ENCODE measurements at regions not wholly inside any gene's neighbourhood (a gene's known extent, or its start where the extent isn't known, plus 50 kb on each side); places are given as distances from the start of the nearest gene placed in this dataset.
"Not testable (repeated sequence)": the region's sequence is repeated elsewhere in the genome, so short reads cannot be mapped to it uniquely, and the experiment has no call there.

DNA sequence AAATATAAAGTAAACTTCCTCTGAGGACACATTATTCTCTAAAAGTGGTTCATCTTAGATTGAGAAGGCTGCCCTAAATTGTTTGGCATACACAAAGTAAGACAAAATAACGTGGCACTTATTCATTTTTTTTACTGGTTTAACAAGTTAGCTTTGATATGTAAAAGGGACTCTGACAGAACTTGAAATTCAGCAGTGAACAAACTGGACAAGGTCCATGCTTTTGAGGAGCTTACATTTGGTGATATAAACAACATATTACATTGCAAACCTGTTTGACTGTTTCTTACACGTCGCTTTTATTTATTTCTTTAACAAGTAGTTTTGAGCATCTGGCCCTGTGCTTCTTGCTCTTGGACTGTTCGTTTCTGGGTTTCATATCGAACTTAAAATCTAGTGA, 253.1 kb upstream of the POM121L12 start:
- no peak for FAIRE-seq

DNA sequence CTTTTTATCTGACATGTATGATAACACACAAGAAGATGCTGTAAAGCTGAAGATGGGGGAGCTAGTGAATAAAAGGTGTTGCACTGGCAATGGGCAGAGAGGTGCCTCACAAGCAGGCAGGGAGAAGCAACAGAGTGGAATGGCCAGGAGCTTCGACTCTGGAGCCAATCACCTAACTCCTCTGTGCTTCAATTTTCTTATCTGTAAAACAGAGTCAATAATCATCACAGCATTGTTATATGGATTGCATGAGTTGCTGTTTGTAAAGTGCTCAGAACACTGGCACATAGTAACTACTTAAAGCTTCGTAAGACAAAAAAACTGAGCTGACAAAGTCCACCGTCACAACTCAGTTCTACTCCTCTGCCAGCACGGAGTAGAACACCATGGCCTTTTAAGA, 254.2 kb upstream of the POM121L12 start:
- DNase-seq (ENCODE audit: insufficient read length, low spot score) = no peak
- no peak for FAIRE-seq

More for the DNA sequence above, 253.1 kb upstream of the POM121L12 start:
- no peak for DNase-seq (ENCODE audit: insufficient read length, low spot score)

DNA sequence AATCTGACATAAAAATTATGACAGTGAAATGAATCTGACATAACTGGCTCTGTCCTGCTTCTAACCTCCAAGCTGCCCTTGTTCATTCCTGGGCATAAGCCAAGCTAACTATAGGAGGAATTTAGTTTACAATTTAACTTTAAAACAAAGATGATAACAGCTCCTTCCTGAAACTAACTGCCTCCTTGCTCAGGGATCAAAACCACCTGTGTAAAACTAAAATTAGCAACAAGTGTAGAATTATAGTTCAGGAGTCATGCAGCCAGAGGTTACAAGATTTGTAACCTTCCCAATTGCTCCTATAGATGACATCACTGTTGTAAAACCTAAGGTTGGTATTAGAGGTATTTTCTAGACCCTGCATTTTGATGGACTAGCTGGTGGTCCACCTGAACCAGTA, 256.4 kb upstream of the POM121L12 start:
- DNase-seq (ENCODE audit: insufficient read length, low spot score) = no peak
- FAIRE-seq = no peak

DNA sequence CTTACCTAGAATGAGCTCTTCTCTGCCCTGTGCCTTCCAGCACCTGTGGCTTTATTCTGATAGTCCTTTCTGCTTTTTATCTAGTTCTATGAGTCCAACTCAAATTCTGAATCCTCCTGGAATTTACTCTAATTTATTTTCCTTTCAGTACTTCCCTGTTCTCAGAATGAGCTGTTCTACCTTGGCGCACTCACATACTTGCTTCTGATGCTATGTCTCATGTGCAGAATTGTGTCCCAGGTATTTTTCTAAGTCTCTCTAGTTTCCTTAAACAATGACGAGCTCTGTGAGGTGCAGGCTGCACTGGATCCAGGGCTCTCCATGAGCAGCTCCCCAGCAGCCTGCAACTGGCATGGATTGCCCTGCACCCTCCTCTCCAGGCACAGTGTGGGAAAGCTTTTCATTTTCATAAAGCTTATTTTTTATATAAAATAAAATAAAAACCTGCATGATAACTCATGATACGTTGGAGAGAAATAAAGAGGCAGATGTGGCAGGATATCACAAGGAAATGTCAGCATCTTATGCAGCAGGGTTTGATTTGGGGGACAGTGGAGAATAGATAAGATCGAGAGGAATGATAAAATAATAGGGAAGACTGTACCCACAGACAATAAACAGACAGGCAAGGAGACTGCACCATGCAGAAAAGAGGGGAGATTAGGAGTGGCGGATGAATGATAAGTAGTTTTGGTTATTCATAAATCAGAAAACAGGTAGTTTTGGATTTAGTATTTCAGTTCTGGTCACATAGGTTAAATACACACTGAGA, 258.2 kb upstream of the POM121L12 start:
- no peak for DNase-seq (ENCODE audit: insufficient read length, low spot score)

DNA sequence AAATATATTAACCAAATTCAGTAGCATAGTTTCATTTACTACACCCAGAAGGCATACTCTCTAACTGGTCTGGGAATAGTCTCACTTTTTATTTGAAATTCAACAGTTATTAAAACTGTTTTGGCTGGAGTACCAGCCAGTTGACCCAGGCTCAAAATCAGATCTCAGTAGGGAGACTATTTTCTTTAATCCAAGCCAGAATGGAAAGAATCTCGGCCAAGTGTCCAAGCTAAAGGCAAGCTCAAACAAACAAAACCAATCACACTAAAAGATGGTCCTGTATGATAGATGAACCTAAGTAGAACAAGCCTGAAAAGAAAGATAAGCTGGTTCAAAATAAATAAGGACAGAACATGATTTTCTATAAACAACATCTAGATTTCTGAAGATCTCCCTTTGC, 259.6 kb upstream of the POM121L12 start:
- DNase-seq (ENCODE audit: insufficient read length, low spot score) (no peak), FAIRE-seq (no peak)

More for the DNA sequence above, 258.2 kb upstream of the POM121L12 start:
- no peak for FAIRE-seq

DNA sequence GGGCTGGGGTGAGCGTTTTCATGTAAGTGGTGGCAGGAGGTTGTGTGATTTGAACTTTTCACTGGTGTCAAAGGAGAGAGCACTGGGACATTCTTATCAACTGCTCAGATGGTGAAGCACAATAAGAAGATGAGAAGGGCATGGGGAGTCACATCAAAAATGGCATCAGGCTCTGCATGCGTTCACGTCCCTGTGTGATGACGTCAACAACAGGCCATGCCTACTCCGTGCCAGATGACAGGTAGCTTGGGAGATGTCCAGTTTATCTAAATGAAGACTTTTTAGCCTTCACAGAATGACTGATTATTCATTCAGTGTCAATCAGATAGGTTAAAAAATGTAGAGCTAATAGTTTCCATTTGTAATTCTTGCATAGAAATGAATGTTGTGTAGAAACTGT, 264.3 kb upstream of the POM121L12 start:
- FAIRE-seq (no peak), DNase-seq (ENCODE audit: insufficient read length, low spot score) (no peak)

DNA sequence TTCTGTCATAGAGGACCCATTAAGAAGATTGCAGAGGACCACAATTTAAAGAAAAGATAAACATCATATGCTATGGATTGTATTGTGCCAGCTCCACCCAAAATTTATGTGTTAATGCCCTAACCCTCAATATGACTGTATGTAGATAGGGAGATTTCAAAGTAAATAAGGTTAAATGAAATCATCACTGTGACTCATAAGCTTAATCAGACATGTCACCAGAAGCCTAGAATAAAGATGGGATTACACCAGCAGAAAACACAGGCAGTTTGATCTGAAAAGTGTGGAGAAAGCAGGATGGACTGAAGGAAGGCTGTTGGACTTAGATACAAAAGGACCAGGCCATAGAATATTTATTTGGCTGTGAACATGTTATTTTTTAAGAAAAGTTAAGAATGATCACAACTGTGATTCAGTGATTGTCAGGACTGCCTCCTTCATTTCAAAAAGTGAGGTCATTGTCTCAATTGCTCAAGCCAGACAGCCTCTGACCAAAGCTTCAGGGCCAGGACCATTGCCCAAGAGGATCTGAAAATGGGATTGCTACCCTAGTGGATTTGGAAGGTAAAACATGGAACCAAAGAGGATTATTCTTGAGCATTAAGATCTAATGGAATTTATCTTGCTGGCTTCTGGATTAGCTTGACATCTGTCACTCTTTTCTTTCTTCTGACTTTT, 270.8 kb upstream of the POM121L12 start:
- no peak for FAIRE-seq
- DNase-seq (ENCODE audit: insufficient read length, low spot score) = no peak

DNA sequence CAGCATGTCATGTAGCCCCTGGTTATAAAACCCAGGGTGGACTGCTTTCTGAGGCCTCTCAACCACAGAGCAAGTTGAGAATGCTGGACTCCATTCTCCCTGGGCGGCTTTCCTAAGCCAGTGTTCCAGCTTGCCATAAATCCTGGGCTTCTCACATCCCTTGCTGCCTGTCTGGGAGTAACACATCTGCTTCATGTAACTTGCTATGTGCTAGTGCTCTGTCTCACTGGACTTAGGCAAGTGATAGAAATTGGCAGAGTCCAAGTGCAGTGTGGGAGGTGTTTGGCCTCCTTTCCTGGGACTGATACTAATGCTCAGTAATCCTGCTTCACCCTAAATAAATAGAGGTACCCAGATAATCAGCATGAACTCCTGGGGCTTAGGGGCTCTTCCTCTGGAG, 277.1 kb upstream of the POM121L12 start:
- no peak for DNase-seq (ENCODE audit: insufficient read length, low spot score)
- no peak for FAIRE-seq

DNA sequence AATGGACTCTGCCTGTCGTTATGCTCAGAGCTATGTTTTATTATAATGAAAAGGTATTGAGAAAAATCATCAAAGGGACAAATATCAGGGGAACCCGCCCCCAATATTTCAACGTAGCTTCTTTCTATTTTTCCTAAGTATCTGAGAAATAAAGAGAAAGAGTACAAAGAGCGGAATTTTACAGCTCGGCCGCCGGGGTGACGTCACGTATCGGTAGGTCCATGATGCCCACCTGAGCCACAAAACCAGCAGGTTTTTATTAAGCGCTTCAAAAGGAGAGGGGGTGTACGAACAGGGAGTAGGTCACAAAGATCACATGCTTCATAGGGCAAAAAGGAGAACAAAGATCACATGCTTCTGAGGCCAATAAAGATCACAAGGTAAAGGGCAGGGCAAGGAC, 281.6 kb upstream of the POM121L12 start:
- no peak for FAIRE-seq
- DNase-seq (ENCODE audit: insufficient read length, low spot score) = no peak

DNA sequence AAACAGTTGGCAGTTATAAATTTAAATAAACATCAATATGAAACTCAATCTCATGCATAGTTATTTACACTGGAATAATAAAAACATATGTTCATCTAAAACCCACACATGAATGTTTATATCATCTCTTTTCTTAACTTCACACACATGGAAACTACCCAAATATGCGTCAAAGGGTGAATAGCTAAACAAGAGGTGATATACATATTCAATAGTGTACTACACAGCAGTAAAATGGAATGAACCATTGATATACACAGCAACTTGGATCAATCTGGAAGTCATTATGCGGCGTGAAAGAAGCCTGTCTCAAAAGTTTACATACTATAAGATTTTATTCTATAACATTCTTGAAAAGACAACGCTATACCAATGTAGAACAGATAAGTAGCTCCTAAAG, 282.5 kb upstream of the POM121L12 start:
- DNase-seq (ENCODE audit: insufficient read length, low spot score) = no peak
- no peak for FAIRE-seq

DNA sequence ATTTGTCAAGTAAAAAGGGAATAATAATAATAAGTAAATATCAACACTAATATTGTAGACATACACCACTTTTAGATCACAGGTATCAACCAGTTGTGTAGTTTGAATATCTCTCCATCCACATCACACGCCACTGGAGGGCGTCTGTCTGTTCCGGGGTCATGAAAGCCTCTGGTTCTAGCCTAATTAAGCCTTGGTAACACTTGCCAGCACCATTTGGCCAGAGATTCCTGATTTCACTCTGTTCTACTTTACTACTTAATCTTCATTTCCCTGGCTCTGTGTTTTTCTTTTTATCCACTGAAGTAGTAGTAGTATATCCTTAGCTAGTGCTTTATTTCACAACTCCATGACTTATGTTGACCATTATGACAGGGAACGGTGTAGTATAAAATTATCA, 285.6 kb upstream of the POM121L12 start:
- DNase-seq (ENCODE audit: insufficient read length, low spot score) = no peak
- no peak for FAIRE-seq

DNA sequence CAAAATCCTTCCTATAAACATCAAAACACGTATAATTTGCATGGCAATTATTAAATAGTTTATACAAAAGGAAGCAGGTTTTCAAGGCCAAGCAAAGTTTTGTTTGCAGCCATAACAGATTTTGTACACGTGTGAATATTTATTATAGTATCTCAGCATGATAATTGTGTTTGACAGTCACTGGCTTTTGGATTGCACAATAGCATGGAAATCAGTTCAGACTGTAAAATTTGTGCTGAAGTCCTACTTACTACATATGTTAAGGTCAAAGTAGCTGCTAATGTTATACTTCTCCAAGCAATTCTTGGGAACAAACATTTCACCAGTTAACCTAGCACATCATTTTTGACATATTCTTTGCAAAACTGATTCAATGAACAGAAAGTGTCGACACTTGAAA, 287.6 kb upstream of the POM121L12 start:
- no peak for FAIRE-seq

DNA sequence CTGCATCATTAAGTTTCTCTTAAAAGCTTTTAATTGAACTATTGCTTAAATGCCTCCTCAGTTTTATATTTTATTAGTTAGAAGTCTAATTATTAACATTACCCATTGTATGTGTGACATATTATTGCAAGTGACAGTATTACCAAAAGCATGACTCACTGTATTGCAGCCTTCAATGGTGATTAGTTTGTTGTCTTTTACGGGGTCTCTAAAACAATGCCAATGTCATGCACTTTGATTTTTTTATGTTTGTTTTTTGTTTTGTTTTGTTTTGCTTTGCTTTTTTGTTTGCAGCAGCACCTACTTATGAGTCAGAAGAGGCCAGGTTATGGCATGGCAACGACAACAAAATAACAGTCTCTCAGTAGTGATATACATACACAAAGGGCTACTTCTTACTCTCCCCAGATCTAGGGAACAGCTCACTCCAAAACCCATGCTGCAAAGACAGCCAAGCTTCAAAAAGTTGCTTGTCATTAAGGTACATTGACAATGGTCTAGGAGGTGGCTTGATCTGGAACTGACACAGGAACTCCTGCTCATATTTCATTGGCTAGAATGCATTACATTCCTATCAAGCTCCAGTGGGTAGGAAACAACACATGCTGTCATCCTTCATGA, 293.7 kb upstream of the POM121L12 start:
- FAIRE-seq = no peak
- DNase-seq (ENCODE audit: insufficient read length, low spot score) = no peak

More for the DNA sequence above, 287.6 kb upstream of the POM121L12 start:
- no peak for DNase-seq (ENCODE audit: insufficient read length, low spot score)

DNA sequence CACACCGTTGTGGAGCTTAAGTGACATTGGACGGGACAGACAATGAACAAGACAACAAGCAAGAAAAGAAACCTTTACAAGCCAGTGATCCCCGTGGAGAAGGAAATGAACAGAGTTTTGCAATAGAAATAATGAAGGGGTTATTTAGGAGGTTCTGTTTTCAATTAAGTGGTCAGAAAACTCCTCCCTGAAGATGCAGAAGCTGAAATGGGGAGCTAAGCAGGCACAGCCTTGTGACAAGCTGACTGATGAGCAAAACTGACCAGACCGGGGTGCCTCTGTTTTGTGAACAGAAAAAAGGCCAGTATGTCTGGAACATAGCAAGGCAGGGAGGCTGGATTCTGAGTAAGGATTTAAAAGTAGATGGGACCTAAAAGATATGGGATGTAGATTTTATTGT, 299.8 kb upstream of the POM121L12 start:
- no peak for DNase-seq (ENCODE audit: insufficient read length, low spot score)
- no peak for FAIRE-seq

DNA sequence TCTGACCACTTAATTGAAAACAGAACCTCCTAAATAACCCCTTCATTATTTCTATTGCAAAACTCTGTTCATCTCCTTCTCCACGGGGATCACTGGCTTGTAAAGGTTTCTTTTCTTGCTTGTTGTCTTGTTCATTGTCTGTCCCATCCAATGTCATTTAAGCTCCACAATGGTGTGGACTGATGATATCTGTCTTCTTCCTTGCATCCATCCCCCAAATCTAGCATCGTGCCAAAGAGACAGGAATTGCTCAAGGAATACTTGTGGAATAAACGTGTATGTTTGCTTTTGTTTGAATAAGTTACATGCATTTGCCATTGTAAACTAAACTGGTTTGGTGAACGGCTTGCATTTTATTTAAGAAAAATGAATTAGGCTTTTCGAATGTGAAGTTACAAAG, 306.8 kb upstream of the POM121L12 start:
- not testable (repeated sequence) for FAIRE-seq; DNase-seq (ENCODE audit: insufficient read length, low spot score)

DNA sequence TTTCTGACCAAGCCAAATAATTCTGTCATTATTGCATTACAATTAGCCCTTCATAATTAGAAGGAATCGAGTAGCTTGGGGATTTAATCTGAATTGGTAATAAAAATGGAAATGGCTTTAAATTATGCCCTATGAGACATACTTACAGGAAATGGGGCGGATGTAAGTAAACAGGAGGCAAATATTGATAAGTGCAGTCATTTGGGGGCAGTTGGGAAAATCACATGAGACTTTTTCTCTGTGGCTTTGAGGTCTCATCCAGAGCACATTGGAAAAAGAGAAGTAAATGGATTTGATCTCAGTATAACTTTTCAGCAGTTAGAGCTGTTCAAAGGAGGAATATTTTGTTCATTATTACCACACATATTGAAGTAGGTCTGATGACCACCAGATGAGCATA, 307.8 kb upstream of the POM121L12 start:
- DNase-seq (ENCODE audit: insufficient read length, low spot score) = no peak
- no peak for FAIRE-seq

DNA sequence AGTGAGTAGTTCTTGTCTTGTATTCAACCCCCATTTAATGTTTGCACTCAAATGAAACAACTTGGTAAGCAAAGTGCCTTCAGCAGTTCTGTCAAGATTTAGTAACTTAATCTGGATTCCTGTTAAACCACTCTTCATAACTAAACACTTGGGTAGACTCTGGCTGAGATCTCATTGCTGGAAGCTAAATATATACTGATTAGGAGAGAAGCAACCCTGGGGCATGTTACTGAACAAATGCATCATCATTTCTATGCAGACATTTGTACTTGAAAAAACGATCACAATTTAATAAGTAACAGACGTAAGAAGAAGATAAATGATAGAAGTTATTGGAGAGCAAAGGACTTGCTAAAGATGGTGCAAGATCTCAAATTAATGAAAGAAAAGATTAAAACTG, 308.4 kb upstream of the POM121L12 start:
- DNase-seq (ENCODE audit: insufficient read length, low spot score) (no peak), FAIRE-seq (no peak)

DNA sequence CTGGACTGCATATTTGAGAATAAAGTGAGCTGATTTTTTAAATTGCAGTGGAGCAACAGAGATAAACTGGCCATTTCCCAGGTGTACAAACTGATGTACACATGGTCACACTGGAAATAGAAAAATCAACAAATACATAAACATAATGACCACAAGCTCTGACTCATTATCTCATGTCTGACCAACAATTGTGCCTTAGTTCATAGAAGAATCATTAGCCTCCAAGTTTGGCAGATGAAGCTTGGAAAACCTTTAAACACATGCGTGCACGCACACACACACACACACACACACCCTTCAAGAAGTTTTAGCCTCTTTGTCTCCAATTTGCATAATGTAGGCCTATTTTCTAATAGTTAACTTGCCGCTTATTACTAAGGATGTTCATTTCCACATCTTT, 308.9 kb upstream of the POM121L12 start:
- FAIRE-seq (no peak), DNase-seq (ENCODE audit: insufficient read length, low spot score) (no peak)

DNA sequence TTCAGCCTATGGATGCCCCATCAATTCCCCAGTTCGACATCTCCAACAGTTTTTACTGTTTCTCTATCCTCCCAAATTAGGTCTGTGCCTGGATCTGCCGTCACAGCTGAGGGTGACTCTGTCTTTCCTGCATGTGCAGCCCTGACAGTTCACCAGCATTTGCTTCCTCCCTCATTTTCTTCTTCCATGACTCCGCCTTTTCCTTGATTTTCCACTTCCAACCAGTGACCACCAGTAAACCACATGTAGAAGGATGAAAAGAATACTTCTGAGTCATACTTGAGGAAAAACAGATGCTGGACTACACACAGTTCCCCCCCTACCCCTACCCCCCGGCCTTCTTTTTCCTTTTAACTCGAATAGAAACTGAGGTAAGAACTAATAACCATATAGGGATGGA, 311.8 kb upstream of the POM121L12 start:
- no peak for FAIRE-seq
- DNase-seq (ENCODE audit: insufficient read length, low spot score) = no peak

DNA sequence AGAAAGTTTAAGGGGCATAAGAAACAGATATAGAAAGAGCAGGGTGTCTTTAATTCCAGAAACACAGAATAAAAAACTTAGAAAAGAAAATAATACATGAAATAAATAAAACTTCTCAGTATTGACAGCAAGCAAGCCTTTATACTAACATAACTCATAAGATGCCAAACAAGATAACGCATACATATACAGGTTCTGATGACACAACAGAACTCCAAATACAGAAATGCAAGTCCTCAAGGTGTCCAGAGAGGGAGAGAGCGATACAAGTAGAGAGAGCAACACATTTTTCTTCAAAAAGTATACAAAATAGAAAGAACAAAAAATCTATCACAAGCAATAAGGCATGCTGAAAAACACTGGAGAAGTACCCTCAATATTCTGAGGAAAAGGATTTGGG, 314.6 kb upstream of the POM121L12 start:
- DNase-seq (ENCODE audit: insufficient read length, low spot score) (no peak), FAIRE-seq (no peak)

DNA sequence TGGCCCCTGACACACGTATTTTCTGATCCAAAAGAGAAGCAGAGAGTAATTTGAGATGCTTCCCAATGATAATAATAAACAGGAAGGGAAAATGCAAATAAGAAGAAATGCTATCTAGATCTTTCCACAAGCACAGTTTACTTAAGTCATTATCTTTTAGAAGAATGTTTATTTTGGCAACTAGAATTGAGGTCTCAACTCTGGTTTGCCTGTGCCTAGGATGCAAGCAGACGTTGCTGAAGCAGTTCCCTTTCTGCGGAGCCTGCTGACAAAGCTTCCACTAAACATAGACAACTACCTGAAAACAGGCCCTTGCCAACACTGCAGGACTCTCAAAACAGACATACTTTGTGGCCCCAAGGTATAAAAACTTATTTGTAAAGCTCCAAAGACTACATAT, 315.8 kb upstream of the POM121L12 start:
- FAIRE-seq (no peak), DNase-seq (ENCODE audit: insufficient read length, low spot score) (no peak)

DNA sequence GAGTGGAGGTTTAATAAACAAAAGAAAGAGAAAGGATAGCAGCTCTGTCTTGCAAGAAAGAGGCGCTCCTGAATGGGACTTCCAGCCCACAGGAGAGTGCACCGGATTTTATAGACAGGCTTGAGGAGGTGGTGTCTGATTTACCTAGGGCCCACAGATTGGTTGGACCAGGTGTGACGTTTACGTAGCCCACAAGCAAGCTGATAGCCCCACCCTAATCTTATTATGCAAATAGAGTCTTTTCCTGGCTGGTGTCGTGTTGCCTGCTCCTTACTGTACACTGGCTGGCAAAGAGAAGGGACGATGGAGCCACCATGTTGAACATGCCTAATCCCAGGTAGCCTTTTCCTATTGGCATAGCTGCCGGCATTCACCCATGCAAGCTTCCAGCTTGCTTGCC, 319.7 kb upstream of the POM121L12 start:
- FAIRE-seq = no peak
- DNase-seq (ENCODE audit: insufficient read length, low spot score) = no peak
